Kidney epithelial cell (primary cell): ENCODE measurements at regions not wholly inside any gene's neighbourhood (a gene's known extent, or its start where the extent isn't known, plus 50 kb on each side); places are given as distances from the start of the nearest gene placed in this dataset.

ENCODE experiments used
- DNase-seq: peaks from one replicate; pipeline ENCODE4 v3.0.0-alpha.2; 2010; ENCODE audit warnings: low read depth
- H3K27me3 ChIP-seq: 2 replicates; pipeline ENCODE4 v1.6.0; 2011; ENCODE audit warnings: low read length; ENCODE audit not compliant: control insufficient read depth, insufficient read depth
- H3K36me3 ChIP-seq: 2 replicates; pipeline ENCODE4 v1.5.1; 2011; ENCODE audit warnings: low read length; ENCODE audit not compliant: control insufficient read depth, insufficient read depth
- H3K4me3 ChIP-seq: 2 replicates; pipeline ENCODE4 v1.5.1; 2011; ENCODE audit warnings: low read depth, mild to moderate bottlenecking, control low read depth, low read length
- TF ChIP-seq, protein P1 (sequence below): IDR thresholded peaks from 2 replicates; pipeline ENCODE4 v1.5.1; 2011; ENCODE audit warnings: mild to moderate bottlenecking, moderate library complexity, low read length, control low read depth, inconsistent platforms; ENCODE audit not compliant: insufficient read depth, poor library complexity, severe bottlenecking

DNA sequence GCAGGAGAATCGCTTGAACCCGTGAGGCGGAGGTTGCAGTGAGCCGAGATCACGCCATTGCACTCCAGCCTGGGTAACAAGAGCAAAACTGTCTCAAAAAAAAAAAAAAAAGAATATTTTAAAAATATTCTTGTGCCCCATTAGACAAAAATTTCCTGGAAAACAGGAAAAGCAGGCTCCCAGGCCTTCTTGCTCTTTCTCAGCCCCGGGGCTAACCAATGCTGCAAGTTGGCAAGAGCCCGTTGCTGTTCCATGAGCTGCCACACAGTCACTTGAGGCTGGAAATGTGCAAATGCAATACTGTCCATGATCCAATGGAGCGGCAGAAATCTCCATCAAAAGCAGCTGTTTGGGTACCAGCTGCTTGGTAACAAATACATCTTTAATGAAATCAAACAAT, 994.7 kb downstream of the VRK1 start:
- TF ChIP-seq, protein P1, sequence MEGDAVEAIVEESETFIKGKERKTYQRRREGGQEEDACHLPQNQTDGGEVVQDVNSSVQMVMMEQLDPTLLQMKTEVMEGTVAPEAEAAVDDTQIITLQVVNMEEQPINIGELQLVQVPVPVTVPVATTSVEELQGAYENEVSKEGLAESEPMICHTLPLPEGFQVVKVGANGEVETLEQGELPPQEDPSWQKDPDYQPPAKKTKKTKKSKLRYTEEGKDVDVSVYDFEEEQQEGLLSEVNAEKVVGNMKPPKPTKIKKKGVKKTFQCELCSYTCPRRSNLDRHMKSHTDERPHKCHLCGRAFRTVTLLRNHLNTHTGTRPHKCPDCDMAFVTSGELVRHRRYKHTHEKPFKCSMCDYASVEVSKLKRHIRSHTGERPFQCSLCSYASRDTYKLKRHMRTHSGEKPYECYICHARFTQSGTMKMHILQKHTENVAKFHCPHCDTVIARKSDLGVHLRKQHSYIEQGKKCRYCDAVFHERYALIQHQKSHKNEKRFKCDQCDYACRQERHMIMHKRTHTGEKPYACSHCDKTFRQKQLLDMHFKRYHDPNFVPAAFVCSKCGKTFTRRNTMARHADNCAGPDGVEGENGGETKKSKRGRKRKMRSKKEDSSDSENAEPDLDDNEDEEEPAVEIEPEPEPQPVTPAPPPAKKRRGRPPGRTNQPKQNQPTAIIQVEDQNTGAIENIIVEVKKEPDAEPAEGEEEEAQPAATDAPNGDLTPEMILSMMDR = no peak
- no peak overlapping the region for H3K4me3 ChIP-seq
- no peaks in the 10 kb centered on the region for H3K27me3 ChIP-seq
- H3K36me3 ChIP-seq = no peaks in the 10 kb centered on the region
- no peak for DNase-seq

DNA sequence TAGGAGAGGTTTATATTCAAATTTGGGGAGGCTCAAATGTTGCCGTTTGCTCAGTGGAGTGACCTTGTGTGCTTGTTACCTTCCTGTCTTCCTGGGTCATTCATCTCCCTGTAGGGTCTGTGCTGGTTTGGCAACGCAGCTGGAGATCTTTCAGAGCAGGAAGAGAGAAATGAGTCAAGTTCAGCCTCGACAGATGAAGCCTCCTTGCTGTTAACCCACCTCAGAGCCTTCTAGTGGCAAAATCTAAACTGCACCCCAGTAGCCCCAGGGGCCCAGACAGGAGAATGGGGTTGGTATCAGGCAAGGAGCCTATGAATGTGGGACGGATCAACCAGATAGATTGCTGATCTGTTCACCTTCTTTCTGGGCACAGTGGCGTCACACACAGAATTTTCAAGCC, 999.3 kb downstream of the VRK1 start:
- TF ChIP-seq, protein P1 = no peak
- Histone ChIP-seq H3K27me3 (no peaks in the 10 kb centered on the region), H3K4me3 (no peak overlapping the region), H3K36me3 (no peaks in the 10 kb centered on the region)
- DNase-seq = no peak

DNA sequence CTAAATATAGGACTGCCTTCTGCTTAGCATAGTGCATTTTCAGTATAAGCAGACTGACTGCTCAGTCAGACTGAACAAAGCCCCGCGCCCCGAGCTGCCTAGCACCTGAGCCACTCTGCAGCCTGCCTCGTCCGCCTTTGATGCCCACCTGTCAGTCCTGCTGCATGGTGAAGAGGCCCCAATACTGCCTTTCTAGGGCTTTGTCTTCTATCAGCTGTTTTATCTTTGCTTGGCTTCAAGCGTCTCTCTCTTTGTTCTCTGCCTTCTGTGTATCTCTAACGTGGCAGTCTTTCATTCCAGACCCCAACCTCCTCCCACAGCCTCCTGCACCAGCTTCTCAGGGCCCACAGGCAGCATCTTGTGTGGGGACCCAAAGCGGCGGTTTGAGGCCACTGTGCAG, 1001.0 kb downstream of the VRK1 start:
- H3K27me3 ChIP-seq = no peaks in the 10 kb centered on the region
- TF ChIP-seq, protein P1 = no peak
- no peak overlapping the region for H3K4me3 ChIP-seq
- no peaks in the 10 kb centered on the region for H3K36me3 ChIP-seq
- DNase-seq = no peak

DNA sequence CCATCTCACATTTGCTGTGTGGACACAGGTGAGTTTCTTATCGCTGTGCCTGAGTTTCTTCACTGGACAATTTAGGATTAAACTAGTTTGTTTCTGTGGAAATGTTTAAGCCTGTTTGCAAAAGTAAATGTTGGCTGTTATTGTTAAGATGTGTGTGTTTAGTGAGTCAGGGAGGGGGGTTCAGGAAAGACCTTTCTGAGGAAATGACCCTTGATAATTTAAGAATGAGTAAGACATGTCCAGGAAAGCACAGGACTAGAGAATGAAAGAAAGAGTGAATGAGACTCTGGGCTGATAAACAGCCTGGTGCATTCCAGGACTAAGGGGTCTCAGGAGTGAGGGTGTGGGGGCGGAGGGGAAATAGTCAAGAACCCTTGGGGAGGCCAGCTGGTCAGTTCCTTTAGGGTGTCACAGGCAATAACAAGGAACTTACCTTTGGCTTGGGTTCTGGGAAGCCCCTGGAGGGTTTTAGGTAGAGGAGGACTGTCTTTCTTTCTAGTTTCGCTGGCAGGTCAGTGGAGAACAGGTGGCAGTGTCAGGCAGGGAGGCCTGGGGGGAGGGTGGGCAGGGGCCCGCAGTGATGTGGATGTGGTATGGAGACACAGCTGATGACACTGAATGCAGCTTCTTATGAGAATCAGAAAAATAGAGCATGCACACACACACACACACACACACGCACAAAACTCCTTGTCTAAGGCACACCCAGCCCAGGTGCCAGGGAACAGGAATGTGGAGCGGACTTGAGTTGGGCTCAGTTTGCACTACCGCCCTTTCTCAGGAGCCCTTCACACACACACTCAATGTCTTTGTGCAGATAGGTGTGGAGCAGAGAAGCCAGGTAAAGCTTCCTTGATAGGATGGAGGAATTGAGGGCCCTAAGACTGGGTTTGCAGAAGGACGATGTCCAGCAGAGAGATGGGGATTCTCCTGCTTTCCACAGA, 1005.5 kb downstream of the VRK1 start:
- TF ChIP-seq, protein P1 = no peak
- DNase-seq = no peak

DNA sequence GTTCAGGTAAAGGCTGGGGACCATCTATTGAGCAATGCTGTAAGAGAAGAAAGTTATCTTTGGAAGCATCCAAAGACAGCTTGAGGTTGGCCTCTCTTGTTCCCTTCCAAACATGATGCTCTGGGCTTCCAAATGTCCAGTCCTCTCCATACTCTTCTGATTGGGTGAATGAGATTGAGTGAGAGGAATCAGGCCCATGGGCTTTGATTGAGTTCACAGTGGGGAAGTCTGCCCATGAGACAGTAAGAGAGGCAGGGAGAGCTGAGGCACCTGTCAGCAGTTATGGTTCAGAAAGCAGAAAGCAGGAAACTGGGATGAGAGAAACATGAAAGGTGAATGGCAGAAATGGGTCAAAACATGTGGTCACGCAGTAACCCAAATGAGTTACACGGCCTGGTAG, 1006.9 kb downstream of the VRK1 start:
- TF ChIP-seq, protein P1 = no peak
- Histone ChIP-seq H3K36me3 (no peaks in the 10 kb centered on the region), H3K4me3 (no peak overlapping the region), H3K27me3 (no peaks in the 10 kb centered on the region)
- no peak for DNase-seq

More for the DNA sequence above, 1005.5 kb downstream of the VRK1 start:
- Histone ChIP-seq H3K27me3 (no peaks in the 10 kb centered on the region), H3K4me3 (no peak overlapping the region), H3K36me3 (no peaks in the 10 kb centered on the region)
